Ovary (tissue), 7 donors: ENCODE measurements at regions not wholly inside any gene's neighbourhood (a gene's known extent, or its start where the extent isn't known, plus 50 kb on each side); places are given as distances from the start of the nearest gene placed in this dataset.

Experiments used
- DNase-seq, 5 donors: peaks; one replicate each; pipeline ENCODE4 v3.0.0-alpha.2; 2019 to 2020
- H3K27ac ChIP-seq, 2 donors: fragments of 200-600 bp; one replicate each; pipeline versions ENCODE4 v1.5.1 to v1.8.0; 2019 to 2022
- H3K27me3 ChIP-seq: fragments of 200-600 bp; one replicate; pipeline ENCODE4 v1.8.0; 2022
- H3K36me3 ChIP-seq: fragments of 200-600 bp; sonication (generic); one replicate; pipeline ENCODE4 v1.5.1; 2019
- H3K4me1 ChIP-seq: one replicate; pipeline ENCODE4 v1.8.1; 2013; ENCODE audit warnings: mild to moderate bottlenecking, moderate library complexity; ENCODE audit not compliant: insufficient read depth
- H3K4me3 ChIP-seq: fragments of 200-600 bp; sonication (generic); one replicate; pipeline ENCODE4 v1.5.1; 2017
- H3K9me3 ChIP-seq, 2 donors: fragments of 200-600 bp in 1 of 2; sonication (generic) in 1 of 2; one replicate each; pipeline versions ENCODE4 v1.5.1 to v1.8.1; 2013 to 2019; ENCODE audit warnings: mild to moderate bottlenecking in 1 of 2, moderate library complexity in 1 of 2
- CTCF ChIP-seq, 3 donors: fragments of 450-650 bp in 2 of 3; fragments of 200-600 bp in 1 of 3; IDR thresholded peaks; one replicate each; pipeline versions ENCODE4 v1.5.1 to v1.8.0; 2016 to 2022; ENCODE audit warnings: antibody characterized with exemption in 3 of 3, mild to moderate bottlenecking in 1 of 3
- EP300 ChIP-seq: sonication (generic); formaldehyde crosslinking; IDR thresholded peaks from one replicate; pipeline ENCODE4 v1.6.1; 2017; ENCODE audit warnings: antibody characterized with exemption
- POLR2A ChIP-seq: fragments of 450-650 bp; IDR thresholded peaks from one replicate; pipeline ENCODE4 v1.6.1; 2017; ENCODE audit warnings: antibody characterized with exemption, mild to moderate bottlenecking, moderate library complexity
- WGBS, 3 donors: extraction: QIAGEN DNeasy Blood & Tissue Kit in 1 of 3; methylation state at CpG; one replicate each; pipeline versions ENCODE4 v1.1.5 to v1.1.7; 2013 to 2017; 5-methylcytosine and 5-hydroxymethylcytosine counted together
- intact Hi-C, 4 donors: fragments of 100-400 bp; cut with DNase I; formaldehyde crosslinking; loops; one replicate each; pipeline versions ENCODE4 v1.11.0 to v1.15.1; 2022 to 2023
- donor health status: DM: no; HTN: no; CAD: no; lungs with moderate emphysema.
- donor health status: DM: no; HTN: no; CAD: no.
- donor health status: Bipolar disorder and iron deficiency.
- donor health status: DM: no; HTN: no; CAD: no.
- donor health status: DM: yes; HTN: yes; CAD: no.

- no peaks in the 10 kb centered on the region for H3K36me3 ChIP-seq
- H3K9me3 ChIP-seq: no peaks in the 10 kb centered on the region
- intact Hi-C loops: no loop called here
- H3K4me1 ChIP-seq: no peaks in the 10 kb centered on the region
- 86 to 91% (median 88%) methylated on average over 4 of the region's 4 CpGs for WGBS, 3 donors
- H3K27me3 ChIP-seq: no peaks in the 10 kb centered on the region
- no peak for TF ChIP-seq CTCF (IDR thresholded peaks at IDR 0.05)
- no peak for TF ChIP-seq POLR2A
- TF ChIP-seq EP300: no peak
- DNase-seq: no peak
- no peak overlapping the region for H3K4me3 ChIP-seq
- no peak overlapping the region for H3K27ac ChIP-seq
Observed at GRCh38 chr5:126192226-126192625, 231.0 kb upstream of the GRAMD2B start.

GRCh38 chr5:126195410-126196100 lies 227.7 kb upstream of the GRAMD2B start:
- intact Hi-C loops: no loop called here
- no peaks in the 10 kb centered on the region for H3K36me3 ChIP-seq
- no peak for DNase-seq
- H3K27ac ChIP-seq: no peak overlapping the region
- H3K4me1 ChIP-seq: no peaks in the 10 kb centered on the region
- no peaks in the 10 kb centered on the region for H3K9me3 ChIP-seq
- H3K27me3 ChIP-seq: no peaks in the 10 kb centered on the region
- no peak overlapping the region for H3K4me3 ChIP-seq
- TF ChIP-seq EP300 (no peak), CTCF (IDR thresholded peaks at IDR 0.05) (no peak), POLR2A (no peak)
- WGBS, 3 donors: 41 to 45% (median 44%) methylated on average over 5 of the region's 5 CpGs

- WGBS, 3 donors: 64 to 79% (median 78%) methylated on average over 2 of the region's 2 CpGs
- H3K4me3 ChIP-seq: no peak overlapping the region
- TF ChIP-seq POLR2A (no peak), CTCF (IDR thresholded peaks at IDR 0.05) (no peak), EP300 (no peak)
- H3K9me3 ChIP-seq: no peaks in the 10 kb centered on the region
- intact Hi-C loops: no loop called here
- H3K36me3 ChIP-seq: no peaks in the 10 kb centered on the region
- DNase-seq: no peak
- H3K4me1 ChIP-seq: no peaks in the 10 kb centered on the region
- H3K27ac ChIP-seq: no peak overlapping the region
- no peaks in the 10 kb centered on the region for H3K27me3 ChIP-seq
Observed at GRCh38 chr5:126198531-126198930, 224.7 kb upstream of the GRAMD2B start.

GRCh38 chr5:126199467-126199866 lies 223.7 kb upstream of the GRAMD2B start:
- no peak for DNase-seq
- Histone ChIP-seq H3K4me1 (no peaks in the 10 kb centered on the region), H3K27ac (no peak overlapping the region), H3K36me3 (no peaks in the 10 kb centered on the region), H3K9me3 (no peaks in the 10 kb centered on the region), H3K27me3 (no peaks in the 10 kb centered on the region), H3K4me3 (no peak overlapping the region)
- 75 to 80% (median 80%) methylated on average over 4 of the region's 4 CpGs for WGBS, 3 donors
- intact Hi-C loops: no loop called here
- TF ChIP-seq EP300 (no peak), POLR2A (no peak), CTCF (IDR thresholded peaks at IDR 0.05) (no peak)
